Right cardiac atrium (tissue), 5 donors: ENCODE measurements at regions not wholly inside any gene's neighbourhood (a gene's known extent, or its start where the extent isn't known, plus 50 kb on each side); places are given as distances from the start of the nearest gene placed in this dataset.
"Not testable (repeated sequence)": the region's sequence is repeated elsewhere in the genome, so short reads cannot be mapped to it uniquely, and the experiment has no call there.

Source experiments
- ATAC-seq, 2 donors: fragments of 200-7000 bp; cut with Tn5 transposase; one replicate each; pipeline versions ENCODE4 v1.8.0 to v1.9.1; 2020; ENCODE audit warnings: moderate library complexity in 2 of 2, mild to moderate bottlenecking in 1 of 2
- DNase-seq, 3 donors: peaks; one replicate each; pipeline ENCODE4 v3.0.0-alpha.2; 2020
- H3K27ac ChIP-seq: one replicate; pipeline ENCODE4 v1.5.1; 2013; ENCODE audit warnings: mild to moderate bottlenecking, low read length, control low read depth, moderate library complexity
- H3K27me3 ChIP-seq: one replicate; pipeline ENCODE4 v1.6.1; 2013; ENCODE audit not compliant: control insufficient read depth, insufficient read depth
- H3K4me1 ChIP-seq: one replicate; pipeline ENCODE4 v1.6.1; 2013; ENCODE audit warnings: low read length; ENCODE audit not compliant: control insufficient read depth, insufficient read depth
- H3K4me3 ChIP-seq: one replicate; pipeline ENCODE4 v1.5.1; 2013; ENCODE audit warnings: low read length, control low read depth
- H3K9me3 ChIP-seq: one replicate; pipeline ENCODE4 v1.6.1; 2013; ENCODE audit warnings: low read length; ENCODE audit not compliant: control insufficient read depth
- WGBS: extraction: QIAGEN DNeasy Blood & Tissue Kit; methylation state at CpG from one replicate; pipeline ENCODE4 v1.1.7; 2013; 5-methylcytosine and 5-hydroxymethylcytosine counted together
- intact Hi-C, 4 donors: fragments of 100-400 bp; cut with DNase I; formaldehyde crosslinking; loops; one replicate each; pipeline versions ENCODE4 v1.11.0 to v1.14.0; 2022 to 2023
- donor health status: healthy with polysubstance abuse.
- donor health status: DM: no; HTN: yes; CAD: no.
- donor health status: DM: no; HTN: no; CAD: no.
- donor health status: DM: no; HTN: yes; CAD: no; lungs with severe emphysema.
- donor health status: DM: yes; HTN: yes; CAD: no.

DNA sequence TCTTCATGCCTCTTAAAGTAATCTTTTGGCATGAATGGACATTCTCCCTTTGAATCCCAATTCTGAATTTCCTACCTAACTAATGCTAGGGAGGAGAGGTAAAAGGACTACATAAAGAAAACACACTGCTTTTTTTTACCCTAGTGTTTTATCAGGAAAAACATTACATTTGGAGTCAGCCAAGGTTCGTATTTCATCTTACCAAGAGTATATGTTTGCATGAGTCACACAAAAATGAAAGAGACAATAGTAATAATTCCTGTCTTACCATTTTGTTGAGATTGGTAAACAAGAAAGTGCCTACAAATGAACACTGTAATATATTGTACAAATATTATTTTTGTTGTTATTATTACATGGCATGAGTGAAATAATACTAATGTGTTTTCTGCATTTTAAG lies 112.9 kb upstream of the WARS2 start:
- no peak overlapping the region for H3K27ac ChIP-seq
- DNase-seq (no peak), ATAC-seq (no peak)
- 57% methylated on average over 1 of the region's 1 CpG for WGBS
- H3K4me1 ChIP-seq = no peaks in the 10 kb centered on the region
- H3K27me3 ChIP-seq = no peaks in the 10 kb centered on the region
- intact Hi-C loops = no loop called here
- no peaks in the 10 kb centered on the region for H3K9me3 ChIP-seq
- no peak overlapping the region for H3K4me3 ChIP-seq

DNA sequence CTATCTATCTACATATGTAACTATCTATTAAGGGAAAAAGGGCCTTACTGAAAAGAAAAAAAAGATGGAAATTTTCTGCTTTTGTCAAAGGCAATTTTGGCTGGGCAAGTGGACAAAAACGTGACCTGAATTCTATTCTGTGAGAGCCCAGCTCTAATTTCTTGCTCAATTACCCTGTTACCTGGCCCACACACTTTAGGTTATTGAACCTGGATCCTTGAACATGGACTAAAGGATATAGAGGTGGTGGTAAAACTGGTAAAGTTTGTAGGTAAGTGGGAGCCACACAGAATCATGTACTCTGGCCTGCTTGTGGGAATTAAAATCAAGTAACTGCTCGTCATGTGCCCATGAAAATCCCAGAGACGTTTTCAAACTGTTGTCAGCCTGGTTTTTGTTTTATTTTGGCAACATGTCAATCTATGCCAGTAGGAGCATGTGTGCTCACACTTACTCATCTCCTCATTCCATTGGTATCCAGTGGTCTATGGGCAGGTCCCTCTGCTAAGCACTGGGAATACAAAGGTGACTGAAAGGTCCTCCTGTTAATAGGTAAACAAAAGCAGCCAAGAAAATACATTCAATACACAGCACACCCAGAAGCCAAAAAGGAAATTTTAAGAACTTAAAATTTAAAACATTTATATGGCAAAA lies 113.7 kb upstream of the WARS2 start:
- DNase-seq (no peak), ATAC-seq (no peak)
- no peaks in the 10 kb centered on the region for H3K4me1 ChIP-seq
- no peaks in the 10 kb centered on the region for H3K27me3 ChIP-seq
- H3K27ac ChIP-seq = no peak overlapping the region
- H3K9me3 ChIP-seq = no peaks in the 10 kb centered on the region
- 72% methylated on average over 3 of the region's 3 CpGs for WGBS
- intact Hi-C loops = no loop called here
- no peak overlapping the region for H3K4me3 ChIP-seq

- H3K4me3 ChIP-seq, H3K27me3 ChIP-seq, H3K27ac ChIP-seq, DNase-seq, H3K9me3 ChIP-seq, ATAC-seq, H3K4me1 ChIP-seq, intact Hi-C loops: not testable (repeated sequence)
- 94% methylated on average over 1 of the region's 1 CpG for WGBS
These were observed 112.5 kb upstream of the HAO2 start for GRCh38 chr1:119256089-119256488.

DNA sequence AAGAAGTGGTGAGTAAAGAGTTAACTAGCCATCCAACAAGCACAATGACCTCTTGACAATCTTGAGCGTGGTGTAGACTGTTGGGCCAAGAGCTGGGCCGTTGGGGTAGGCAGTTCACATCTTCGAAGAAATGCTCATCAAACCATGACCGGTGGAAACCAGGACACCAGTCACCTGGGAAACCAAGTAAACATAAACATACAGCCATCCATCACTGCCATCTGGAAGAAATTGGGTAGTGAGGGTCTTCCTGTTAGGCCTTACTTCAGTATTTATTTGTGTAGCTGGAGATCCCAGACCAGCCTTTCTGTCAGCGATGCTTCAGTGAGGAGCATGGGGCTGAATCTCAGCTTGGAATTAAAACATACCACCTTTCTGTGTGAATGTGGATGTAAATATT lies 108.1 kb upstream of the HAO2 start:
- WGBS = 39% methylated on average over 5 of the region's 5 CpGs
- Histone ChIP-seq H3K27ac (no peak overlapping the region), H3K27me3 (no peaks in the 10 kb centered on the region), H3K4me1 (no peaks in the 10 kb centered on the region), H3K9me3 (no peaks in the 10 kb centered on the region), H3K4me3 (no peak overlapping the region)
- ATAC-seq (no peak), DNase-seq (no peak)
- intact Hi-C loops = no loop called here

GRCh38 chr1:119266386-119266785 lies 102.2 kb upstream of the HAO2 start:
- intact Hi-C loops = no loop called here
- Histone ChIP-seq H3K27ac (no peak overlapping the region), H3K4me1 (no peaks in the 10 kb centered on the region), H3K9me3 (no peaks in the 10 kb centered on the region), H3K4me3 (no peak overlapping the region), H3K27me3 (no peaks in the 10 kb centered on the region)
- ATAC-seq (no peak), DNase-seq (no peak)
- 45% methylated on average over 1 of the region's 1 CpG for WGBS

DNA sequence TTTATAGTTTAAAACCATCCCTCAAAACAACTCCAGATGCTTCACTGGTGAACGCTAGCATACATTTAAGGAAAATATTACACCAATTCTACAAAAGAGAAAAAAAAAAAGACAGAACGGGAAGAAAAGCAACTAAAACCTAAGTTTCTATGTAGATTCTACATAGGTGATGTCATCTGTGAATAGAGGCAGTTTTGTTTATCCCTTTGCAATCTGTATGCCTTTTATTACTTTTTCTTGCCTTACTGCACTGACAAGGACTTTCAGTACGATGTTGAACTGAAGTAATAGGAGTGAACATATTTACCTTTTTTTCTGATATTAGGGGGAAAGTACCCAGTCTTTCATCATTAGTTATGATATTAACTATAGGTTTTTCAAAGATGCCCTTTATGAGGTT lies 101.7 kb upstream of the HAO2 start:
- DNase-seq (no peak), ATAC-seq (no peak)
- Histone ChIP-seq H3K27me3 (no peaks in the 10 kb centered on the region), H3K9me3 (no peaks in the 10 kb centered on the region), H3K27ac (no peak overlapping the region), H3K4me3 (no peak overlapping the region), H3K4me1 (no peaks in the 10 kb centered on the region)
- intact Hi-C loops = no loop called here
- 80% methylated on average over 3 of the region's 3 CpGs for whole genome bisulfite sequencing

DNA sequence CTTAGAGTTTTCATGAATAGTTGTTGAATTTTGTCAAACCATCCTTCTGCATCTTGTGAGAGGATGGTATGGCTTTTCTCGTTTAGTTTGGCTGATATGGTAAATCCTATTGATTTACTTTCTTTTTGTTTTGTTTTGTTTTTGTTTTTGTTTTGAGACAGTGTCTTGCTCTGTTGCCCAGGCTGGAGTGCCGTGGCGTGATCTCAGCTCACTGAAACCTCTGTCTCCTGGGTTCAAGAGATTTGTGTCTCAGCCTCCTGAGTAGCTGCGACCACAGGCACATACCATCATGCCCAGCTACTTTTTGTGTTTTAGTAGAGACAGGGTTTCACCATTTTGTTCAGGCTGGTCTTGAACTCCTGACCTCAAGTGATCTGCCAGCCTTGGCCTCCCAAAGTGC lies 101.3 kb upstream of the HAO2 start:
- H3K4me3 ChIP-seq, ATAC-seq, intact Hi-C loops, H3K27me3 ChIP-seq, H3K27ac ChIP-seq, DNase-seq, H3K9me3 ChIP-seq, H3K4me1 ChIP-seq: not testable (repeated sequence)
- WGBS = 92% methylated on average over 4 of the region's 4 CpGs

- intact Hi-C loops = no loop called here
- DNase-seq = no peak
- Histone ChIP-seq H3K27ac (no peak overlapping the region), H3K9me3 (no peaks in the 10 kb centered on the region), H3K4me3 (no peak overlapping the region), H3K4me1 (no peaks in the 10 kb centered on the region), H3K27me3 (no peaks in the 10 kb centered on the region)
- 96% methylated on average over 1 of the region's 1 CpG for WGBS
- ATAC-seq = no peak
These were observed 99.7 kb upstream of the HAO2 start for GRCh38 chr1:119268879-119269278.

GRCh38 chr1:119275145-119276134 lies 93.1 kb upstream of the HAO2 start:
- intact Hi-C loops = no loop called here
- no peaks in the 10 kb centered on the region for H3K9me3 ChIP-seq
- peak; percentile 47 to 56 for ATAC-seq
- H3K4me1 ChIP-seq = no peaks in the 10 kb centered on the region
- no peak overlapping the region for H3K4me3 ChIP-seq
- 40% methylated on average over 6 of the region's 6 CpGs for WGBS
- H3K27me3 ChIP-seq = no peaks in the 10 kb centered on the region
- H3K27ac ChIP-seq = no peak overlapping the region
- DNase-seq = peak in 1 of 3 donors; percentile 20

DNA sequence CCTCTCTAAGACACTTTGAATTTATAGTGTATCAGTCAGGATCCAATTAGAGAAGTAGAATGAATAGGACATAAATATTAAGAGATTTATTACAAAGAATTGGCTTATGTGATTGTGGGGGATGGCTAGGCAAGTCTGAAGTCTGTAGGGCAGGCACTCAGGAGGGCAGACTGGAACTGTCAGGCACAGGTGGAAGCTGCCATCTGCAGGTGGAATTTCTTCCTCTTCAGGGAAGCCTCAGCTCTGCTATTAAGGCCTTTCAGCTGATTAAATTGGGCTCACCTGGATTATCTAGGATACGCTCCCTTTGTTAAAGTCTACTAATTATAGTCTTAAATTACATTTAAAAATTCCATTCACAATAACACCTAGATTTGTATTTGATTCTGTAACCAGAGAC lies 92.0 kb upstream of the HAO2 start:
- H3K4me1 ChIP-seq = no peaks in the 10 kb centered on the region
- no peak overlapping the region for H3K27ac ChIP-seq
- no peaks in the 10 kb centered on the region for H3K27me3 ChIP-seq
- no peak overlapping the region for H3K4me3 ChIP-seq
- intact Hi-C loops = no loop called here
- no peak for DNase-seq
- 97% methylated on average over 1 of the region's 1 CpG for WGBS
- no peak for ATAC-seq
- H3K9me3 ChIP-seq = no peaks in the 10 kb centered on the region
